Liver (tissue), 8 donors: ENCODE measurements at regions not wholly inside any gene's neighbourhood (a gene's known extent, or its start where the extent isn't known, plus 50 kb on each side); places are given as distances from the start of the nearest gene placed in this dataset.

ENCODE experiments used
- DNase-seq: peaks from one replicate; pipeline ENCODE4 v3.0.0-alpha.2; 2017; ENCODE audit warnings: low spot score
- H3K27ac ChIP-seq, 2 donors: one replicate each; pipeline ENCODE4 v1.7.0; 2013; ENCODE audit warnings: inconsistent platforms in 2 of 2, low read length in 2 of 2, control low read depth in 1 of 2, low read depth in 1 of 2, mild to moderate bottlenecking in 1 of 2
- H3K27me3 ChIP-seq, 4 donors: one replicate each; pipeline versions ENCODE4 v1.6.1 to v1.7.0; 2013; ENCODE audit warnings: low read length in 3 of 4, inconsistent platforms in 1 of 4, mild to moderate bottlenecking in 1 of 4, moderate library complexity in 1 of 4; ENCODE audit not compliant: control insufficient read depth in 4 of 4, insufficient read depth in 4 of 4
- H3K36me3 ChIP-seq, 4 donors: one replicate each; pipeline versions ENCODE4 v1.6.1 to v1.7.0; 2013; ENCODE audit warnings: low read length in 3 of 4, mild to moderate bottlenecking in 3 of 4, low read depth in 1 of 4, moderate library complexity in 1 of 4; ENCODE audit not compliant: control insufficient read depth in 4 of 4, insufficient read depth in 3 of 4
- H3K4me1 ChIP-seq, 4 donors: one replicate each; pipeline versions ENCODE4 v1.6.1 to v1.7.0; 2013; ENCODE audit warnings: low read length in 3 of 4, mild to moderate bottlenecking in 3 of 4, moderate library complexity in 1 of 4; ENCODE audit not compliant: control insufficient read depth in 4 of 4, insufficient read depth in 4 of 4
- H3K4me3 ChIP-seq, 3 donors: one replicate each; pipeline versions ENCODE4 v1.6.1 to v1.7.0; 2013; ENCODE audit warnings: low read length in 3 of 3, control low read depth in 1 of 3, low read depth in 1 of 3, mild to moderate bottlenecking in 1 of 3
- H3K9ac ChIP-seq, 2 donors: one replicate each; pipeline ENCODE4 v1.7.0; 2013; ENCODE audit warnings: low read length in 2 of 2, mild to moderate bottlenecking in 2 of 2, moderate library complexity in 2 of 2, control low read depth in 1 of 2, low read depth in 1 of 2
- H3K9me3 ChIP-seq, 4 donors: one replicate each; pipeline versions ENCODE4 v1.6.1 to v1.7.0; 2013; ENCODE audit warnings: low read length in 3 of 4; ENCODE audit not compliant: control insufficient read depth in 4 of 4
- CTCF ChIP-seq: fragments of 150-350 bp; IDR thresholded peaks from 2 replicates; pipeline ENCODE4 v1.5.1; 2017; ENCODE audit warnings: improper control_type of control experiment, low read depth, low read length; ENCODE audit not compliant: missing input control
- EGR1 ChIP-seq, 2 donors: IDR thresholded peaks; 2 replicates each; pipeline ENCODE4 v1.6.1; 2016 to 2018; ENCODE audit warnings: antibody characterized with exemption in 2 of 2, low read depth in 2 of 2
- FOXA1 ChIP-seq: IDR thresholded peaks from 2 replicates; pipeline ENCODE4 v1.6.1; 2016; ENCODE audit warnings: antibody characterized with exemption
- FOXA2 ChIP-seq: IDR thresholded peaks from 2 replicates; pipeline ENCODE4 v1.6.1; 2016; ENCODE audit warnings: antibody characterized with exemption
- GABPA ChIP-seq, 2 donors: IDR thresholded peaks in 1 of 2; conservative IDR thresholded peaks in 1 of 2; 2 replicates each; pipeline ENCODE4 v1.6.1; 2016; ENCODE audit warnings: antibody characterized with exemption in 2 of 2, mild to moderate bottlenecking in 1 of 2, moderate library complexity in 1 of 2
- HNF4A ChIP-seq, 2 donors: conservative IDR thresholded peaks; 2 replicates each; pipeline ENCODE4 v1.6.1; 2016; ENCODE audit warnings: antibody characterized with exemption in 2 of 2, mild to moderate bottlenecking in 2 of 2
- HNF4G ChIP-seq: IDR thresholded peaks from 2 replicates; pipeline ENCODE4 v1.6.1; 2016; ENCODE audit warnings: antibody characterized with exemption
- JUND ChIP-seq, 2 donors: IDR thresholded peaks; 2 replicates each; pipeline ENCODE4 v1.6.1; 2016; ENCODE audit warnings: antibody characterized with exemption in 2 of 2
- RXRA ChIP-seq, 2 donors: IDR thresholded peaks; 2 replicates each; pipeline ENCODE4 v1.6.1; 2017 to 2018; ENCODE audit warnings: antibody characterized with exemption in 2 of 2, mild to moderate bottlenecking in 1 of 2
- SP1 ChIP-seq: IDR thresholded peaks from 2 replicates; pipeline ENCODE4 v1.6.1; 2018; ENCODE audit warnings: antibody characterized with exemption, mild to moderate bottlenecking
- TAF1 ChIP-seq: conservative IDR thresholded peaks from 2 replicates; pipeline ENCODE4 v1.6.1; 2016; ENCODE audit warnings: antibody characterized with exemption, mild to moderate bottlenecking
- YY1 ChIP-seq: IDR thresholded peaks from 2 replicates; pipeline ENCODE4 v1.6.1; 2016; ENCODE audit warnings: antibody characterized with exemption, mild to moderate bottlenecking
- WGBS: extraction: QIAGEN DNeasy Blood & Tissue Kit; methylation state at CpG from one replicate; pipeline ENCODE4 v1.1.7; 2013; 5-methylcytosine and 5-hydroxymethylcytosine counted together
- TF ChIP-seq, protein P1 (sequence below): IDR thresholded peaks from 2 replicates; pipeline ENCODE4 v1.6.1; 2016; ENCODE audit warnings: antibody characterized with exemption
- TF ChIP-seq, protein P2 (sequence below): IDR thresholded peaks from 2 replicates; pipeline ENCODE4 v1.6.1; 2016; ENCODE audit warnings: antibody characterized with exemption, mild to moderate bottlenecking
- donor health status: healthy.
- donor health status: healthy.
- donor health status: healthy.
- donor health status: healthy.
- donor health status: healthy.

DNA sequence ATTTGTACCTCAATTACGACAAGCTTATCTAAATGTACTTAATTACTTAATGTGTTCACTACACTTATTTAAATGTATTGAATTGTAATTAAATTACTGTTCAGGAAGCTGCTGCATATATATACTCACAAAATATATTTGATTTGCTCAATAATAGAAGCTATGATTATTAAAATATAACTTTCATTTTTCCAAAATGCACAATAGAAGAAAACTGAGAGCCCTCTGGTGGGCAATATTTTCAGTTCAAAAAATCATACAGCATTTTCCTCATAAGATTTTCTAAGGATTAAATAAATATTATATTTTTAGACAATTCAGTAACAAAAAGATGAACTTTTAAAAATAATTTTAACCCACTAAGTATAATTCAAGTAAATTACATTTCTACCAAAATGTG lies 217.3 kb downstream of the DKK2 start:
- Histone ChIP-seq H3K4me3 (no peak overlapping the region), H3K27ac (no peak overlapping the region), H3K27me3 (peaks cover 0 to 3% (median 0%) of the 10 kb centered on the region in 4 donors), H3K9me3 (no peaks in the 10 kb centered on the region), H3K4me1 (no peaks in the 10 kb centered on the region), H3K36me3 (no peaks in the 10 kb centered on the region), H3K9ac (no peak overlapping the region)
- 68% methylated on average over 1 of the region's 1 CpG for WGBS
- DNase-seq, result no peak
- no peak for TF ChIP-seq HNF4A (conservative IDR thresholded peaks at IDR 0.05)
- no peak for TF ChIP-seq EGR1 (IDR thresholded peaks at IDR 0.05; ENCODE audit: low read depth in 2 of 2)
- TF ChIP-seq GABPA (IDR thresholded peaks at IDR 0.05 in 1 of 2, conservative IDR thresholded peaks at IDR 0.05 in 1 of 2), result no peak
- TF ChIP-seq FOXA1, result no peak
- no peak for TF ChIP-seq FOXA2
- TF ChIP-seq TAF1, result no peak
- TF ChIP-seq, protein P1, sequence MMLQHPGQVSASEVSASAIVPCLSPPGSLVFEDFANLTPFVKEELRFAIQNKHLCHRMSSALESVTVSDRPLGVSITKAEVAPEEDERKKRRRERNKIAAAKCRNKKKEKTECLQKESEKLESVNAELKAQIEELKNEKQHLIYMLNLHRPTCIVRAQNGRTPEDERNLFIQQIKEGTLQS, result no peak
- TF ChIP-seq HNF4G, result no peak
- no peak for TF ChIP-seq JUND (IDR thresholded peaks at IDR 0.05)
- TF ChIP-seq SP1, result no peak
- TF ChIP-seq CTCF, result no peak
- TF ChIP-seq, protein P2, sequence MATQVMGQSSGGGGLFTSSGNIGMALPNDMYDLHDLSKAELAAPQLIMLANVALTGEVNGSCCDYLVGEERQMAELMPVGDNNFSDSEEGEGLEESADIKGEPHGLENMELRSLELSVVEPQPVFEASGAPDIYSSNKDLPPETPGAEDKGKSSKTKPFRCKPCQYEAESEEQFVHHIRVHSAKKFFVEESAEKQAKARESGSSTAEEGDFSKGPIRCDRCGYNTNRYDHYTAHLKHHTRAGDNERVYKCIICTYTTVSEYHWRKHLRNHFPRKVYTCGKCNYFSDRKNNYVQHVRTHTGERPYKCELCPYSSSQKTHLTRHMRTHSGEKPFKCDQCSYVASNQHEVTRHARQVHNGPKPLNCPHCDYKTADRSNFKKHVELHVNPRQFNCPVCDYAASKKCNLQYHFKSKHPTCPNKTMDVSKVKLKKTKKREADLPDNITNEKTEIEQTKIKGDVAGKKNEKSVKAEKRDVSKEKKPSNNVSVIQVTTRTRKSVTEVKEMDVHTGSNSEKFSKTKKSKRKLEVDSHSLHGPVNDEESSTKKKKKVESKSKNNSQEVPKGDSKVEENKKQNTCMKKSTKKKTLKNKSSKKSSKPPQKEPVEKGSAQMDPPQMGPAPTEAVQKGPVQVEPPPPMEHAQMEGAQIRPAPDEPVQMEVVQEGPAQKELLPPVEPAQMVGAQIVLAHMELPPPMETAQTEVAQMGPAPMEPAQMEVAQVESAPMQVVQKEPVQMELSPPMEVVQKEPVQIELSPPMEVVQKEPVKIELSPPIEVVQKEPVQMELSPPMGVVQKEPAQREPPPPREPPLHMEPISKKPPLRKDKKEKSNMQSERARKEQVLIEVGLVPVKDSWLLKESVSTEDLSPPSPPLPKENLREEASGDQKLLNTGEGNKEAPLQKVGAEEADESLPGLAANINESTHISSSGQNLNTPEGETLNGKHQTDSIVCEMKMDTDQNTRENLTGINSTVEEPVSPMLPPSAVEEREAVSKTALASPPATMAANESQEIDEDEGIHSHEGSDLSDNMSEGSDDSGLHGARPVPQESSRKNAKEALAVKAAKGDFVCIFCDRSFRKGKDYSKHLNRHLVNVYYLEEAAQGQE, result no peak
- TF ChIP-seq YY1, result no peak

- WGBS, result 60% methylated on average over 1 of the region's 1 CpG
- TF ChIP-seq CTCF (no peak), TAF1 (no peak), SP1 (no peak), HNF4G (no peak), JUND (IDR thresholded peaks at IDR 0.05) (no peak), RXRA (IDR thresholded peaks at IDR 0.05) (no peak), GABPA (IDR thresholded peaks at IDR 0.05 in 1 of 2, conservative IDR thresholded peaks at IDR 0.05 in 1 of 2) (no peak), FOXA2 (no peak)
- Histone ChIP-seq H3K27me3 (peaks cover 0 to 3% (median 0%) of the 10 kb centered on the region in 4 donors), H3K36me3 (no peaks in the 10 kb centered on the region), H3K9me3 (no peaks in the 10 kb centered on the region), H3K4me1 (no peaks in the 10 kb centered on the region), H3K4me3 (no peak overlapping the region), H3K9ac (no peak overlapping the region), H3K27ac (no peak overlapping the region)
- no peak for DNase-seq
Measured at GRCh38 chr4:106816496-106816895, 219.6 kb downstream of the DKK2 start.
